ENCODE measurements at regions not wholly inside any gene's neighbourhood (a gene's known extent, or its start where the extent isn't known, plus 50 kb on each side); places are given as distances from the start of the nearest gene placed in this dataset.

GRCh38 chr2:176636401-176636800, 367.2 kb downstream of the MTX2 start:
- no peak for TF ChIP-seq POLR2A (IDR thresholded peaks at IDR 0.05)
- TF ChIP-seq, protein P1, sequence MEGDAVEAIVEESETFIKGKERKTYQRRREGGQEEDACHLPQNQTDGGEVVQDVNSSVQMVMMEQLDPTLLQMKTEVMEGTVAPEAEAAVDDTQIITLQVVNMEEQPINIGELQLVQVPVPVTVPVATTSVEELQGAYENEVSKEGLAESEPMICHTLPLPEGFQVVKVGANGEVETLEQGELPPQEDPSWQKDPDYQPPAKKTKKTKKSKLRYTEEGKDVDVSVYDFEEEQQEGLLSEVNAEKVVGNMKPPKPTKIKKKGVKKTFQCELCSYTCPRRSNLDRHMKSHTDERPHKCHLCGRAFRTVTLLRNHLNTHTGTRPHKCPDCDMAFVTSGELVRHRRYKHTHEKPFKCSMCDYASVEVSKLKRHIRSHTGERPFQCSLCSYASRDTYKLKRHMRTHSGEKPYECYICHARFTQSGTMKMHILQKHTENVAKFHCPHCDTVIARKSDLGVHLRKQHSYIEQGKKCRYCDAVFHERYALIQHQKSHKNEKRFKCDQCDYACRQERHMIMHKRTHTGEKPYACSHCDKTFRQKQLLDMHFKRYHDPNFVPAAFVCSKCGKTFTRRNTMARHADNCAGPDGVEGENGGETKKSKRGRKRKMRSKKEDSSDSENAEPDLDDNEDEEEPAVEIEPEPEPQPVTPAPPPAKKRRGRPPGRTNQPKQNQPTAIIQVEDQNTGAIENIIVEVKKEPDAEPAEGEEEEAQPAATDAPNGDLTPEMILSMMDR (IDR thresholded peaks at IDR 0.05), result no peak
- no peaks in the 10 kb centered on the region for H3K9me3 ChIP-seq
- H3K27me3 ChIP-seq, result no peaks in the 10 kb centered on the region
- no peaks in the 10 kb centered on the region for H3K36me3 ChIP-seq (ENCODE audit: low read depth, missing control alignments)
- 40 to 61% methylated on average over 3 of the region's 3 CpGs for WGBS, 2 donors
- no peak overlapping the region for H3K27ac ChIP-seq
- intact Hi-C loops (cut with DNase I; ENCODE audit: low total_unique reads), result loop anchor here (5.0 kb wide), 1 partner anchor 504 kb away; no protein-coding TSS in a partner anchor
- H3K4me3 ChIP-seq, result peak overlapping the region in 1 of 2 donors; percentile 78
- peaks cover 3% of the 10 kb centered on the region for H3K4me1 ChIP-seq
- no peak for DNase-seq

- WGBS, 2 donors, result 5% methylated on average over 11 to 13 of the region's 13 CpGs
- Histone ChIP-seq H3K9me3 (no peaks in the 10 kb centered on the region), H3K36me3 (ENCODE audit: low read depth, missing control alignments) (no peaks in the 10 kb centered on the region), H3K4me3 (peak overlapping the region; percentile 78 to 81), H3K27me3 (no peaks in the 10 kb centered on the region), H3K27ac (peak overlapping the region; percentile 89 to 92), H3K4me1 (peaks cover 3% of the 10 kb centered on the region)
- intact Hi-C loops (cut with DNase I; ENCODE audit: low total_unique reads), result loop anchor here (5.0 kb wide), 1 partner anchor 505 kb away; no protein-coding TSS in a partner anchor
- TF ChIP-seq POLR2A (IDR thresholded peaks at IDR 0.05), result no peak
- TF ChIP-seq, protein P1 (IDR thresholded peaks at IDR 0.05), result no peak
- DNase-seq, result no peak
Measured at GRCh38 chr2:176637142-176637485, 367.9 kb downstream of the MTX2 start.

DNA sequence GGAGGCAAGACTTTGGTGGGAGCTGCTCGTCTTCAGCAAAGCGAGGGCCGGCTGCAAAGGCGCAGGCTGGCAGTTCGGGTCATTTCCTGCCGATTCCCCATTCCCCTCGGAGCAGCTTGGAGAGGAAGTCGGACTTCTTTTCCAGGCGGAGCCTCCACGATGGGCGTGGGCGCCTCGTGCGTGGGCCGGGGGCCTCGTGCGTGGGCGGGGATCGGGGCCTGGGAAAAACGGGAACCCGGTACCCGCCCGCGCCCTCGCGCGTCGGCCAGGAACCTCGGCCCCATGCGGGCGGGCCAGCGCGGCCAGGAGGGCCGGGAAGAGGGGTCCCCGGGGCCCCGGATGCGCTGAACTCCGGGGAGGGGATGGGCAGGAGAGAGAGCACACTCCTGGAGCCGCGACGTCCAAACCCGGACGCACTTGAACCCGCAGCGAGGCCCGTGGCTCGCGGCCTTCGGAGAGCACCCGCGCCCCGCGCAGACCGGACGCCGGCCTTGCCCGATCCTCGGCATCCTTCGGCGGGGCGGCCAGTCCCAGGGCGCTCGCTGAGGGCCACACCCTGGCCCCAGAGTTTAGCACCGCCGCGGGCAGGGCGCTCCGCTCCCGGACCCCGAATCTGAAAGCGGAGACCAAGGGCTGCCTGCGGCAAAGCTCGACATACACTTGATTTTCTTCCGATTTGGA, 368.4 kb downstream of the MTX2 start:
- no peak for TF ChIP-seq POLR2A (IDR thresholded peaks at IDR 0.05)
- TF ChIP-seq, protein P1 (IDR thresholded peaks at IDR 0.05), result no peak
- Histone ChIP-seq H3K36me3 (ENCODE audit: low read depth, missing control alignments) (no peaks in the 10 kb centered on the region), H3K9me3 (no peaks in the 10 kb centered on the region), H3K27me3 (no peaks in the 10 kb centered on the region), H3K27ac (peak overlapping the region; percentile 89 to 92), H3K4me3 (peak overlapping the region; percentile 78 to 81), H3K4me1 (peaks cover 3% of the 10 kb centered on the region)
- WGBS, 2 donors, result 1 to 2% methylated on average over 17 to 49 of the region's 74 CpGs
- DNase-seq, result peak; percentile 72
- intact Hi-C loops (cut with DNase I; ENCODE audit: low total_unique reads), result loop anchor here (5.0 kb wide), 1 partner anchor 505 kb away; no protein-coding TSS in a partner anchor

- Histone ChIP-seq H3K4me1 (peaks cover 6% of the 10 kb centered on the region), H3K27ac (peak overlapping the region; percentile 89 to 92), H3K4me3 (peak overlapping the region; percentile 78 to 81), H3K36me3 (ENCODE audit: low read depth, missing control alignments) (no peaks in the 10 kb centered on the region), H3K27me3 (no peaks in the 10 kb centered on the region), H3K9me3 (no peaks in the 10 kb centered on the region)
- intact Hi-C loops (cut with DNase I; ENCODE audit: low total_unique reads), result loop anchor here (5.0 kb wide), 1 partner anchor 506 kb away; no protein-coding TSS in a partner anchor
- WGBS, 2 donors, result 6% methylated on average over 39 of the region's 39 CpGs
- TF ChIP-seq, protein P1 (IDR thresholded peaks at IDR 0.05), result peak; percentile 72 to 82 (median 75)
- no peak for TF ChIP-seq POLR2A (IDR thresholded peaks at IDR 0.05)
- peak; percentile 82 for DNase-seq
Measured at GRCh38 chr2:176638167-176639015, 369.1 kb downstream of the MTX2 start.
